ENCODE measurements at regions not wholly inside any gene's neighbourhood (a gene's known extent, or its start where the extent isn't known, plus 50 kb on each side); places are given as distances from the start of the nearest gene placed in this dataset.
"Not testable (repeated sequence)": the region's sequence is repeated elsewhere in the genome, so short reads cannot be mapped to it uniquely, and the experiment has no call there.

DNA sequence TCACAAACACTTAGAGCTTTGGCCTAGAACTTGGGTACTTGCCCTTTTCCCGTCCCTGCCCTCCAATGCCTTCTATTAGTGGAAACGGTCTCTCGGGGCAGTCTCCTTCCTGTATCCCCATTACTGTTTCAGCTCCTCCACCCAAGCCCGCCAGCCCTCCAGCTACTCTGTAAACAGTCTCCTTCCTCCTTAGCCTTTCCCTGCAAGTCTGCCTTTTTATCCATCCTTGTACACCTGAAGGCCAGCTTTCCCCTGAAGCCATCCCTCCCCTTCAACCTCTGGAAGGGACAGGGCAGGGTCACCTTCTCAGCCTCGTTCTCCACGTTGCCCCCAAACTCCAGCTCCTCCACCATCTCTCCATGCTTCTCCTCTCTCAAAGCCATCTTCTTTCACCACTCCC lies 108.1 kb upstream of the ZNF746 start:
- no peak overlapping the region for H3K4me3 ChIP-seq (replicated peaks; ENCODE audit: low read depth, low read length)
- TF ChIP-seq, protein P1, sequence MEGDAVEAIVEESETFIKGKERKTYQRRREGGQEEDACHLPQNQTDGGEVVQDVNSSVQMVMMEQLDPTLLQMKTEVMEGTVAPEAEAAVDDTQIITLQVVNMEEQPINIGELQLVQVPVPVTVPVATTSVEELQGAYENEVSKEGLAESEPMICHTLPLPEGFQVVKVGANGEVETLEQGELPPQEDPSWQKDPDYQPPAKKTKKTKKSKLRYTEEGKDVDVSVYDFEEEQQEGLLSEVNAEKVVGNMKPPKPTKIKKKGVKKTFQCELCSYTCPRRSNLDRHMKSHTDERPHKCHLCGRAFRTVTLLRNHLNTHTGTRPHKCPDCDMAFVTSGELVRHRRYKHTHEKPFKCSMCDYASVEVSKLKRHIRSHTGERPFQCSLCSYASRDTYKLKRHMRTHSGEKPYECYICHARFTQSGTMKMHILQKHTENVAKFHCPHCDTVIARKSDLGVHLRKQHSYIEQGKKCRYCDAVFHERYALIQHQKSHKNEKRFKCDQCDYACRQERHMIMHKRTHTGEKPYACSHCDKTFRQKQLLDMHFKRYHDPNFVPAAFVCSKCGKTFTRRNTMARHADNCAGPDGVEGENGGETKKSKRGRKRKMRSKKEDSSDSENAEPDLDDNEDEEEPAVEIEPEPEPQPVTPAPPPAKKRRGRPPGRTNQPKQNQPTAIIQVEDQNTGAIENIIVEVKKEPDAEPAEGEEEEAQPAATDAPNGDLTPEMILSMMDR (IDR thresholded peaks at IDR 0.05; ENCODE audit: low read length, missing control alignments), result no peak
- DNase-seq (ENCODE audit: low read depth), result no peak

DNA sequence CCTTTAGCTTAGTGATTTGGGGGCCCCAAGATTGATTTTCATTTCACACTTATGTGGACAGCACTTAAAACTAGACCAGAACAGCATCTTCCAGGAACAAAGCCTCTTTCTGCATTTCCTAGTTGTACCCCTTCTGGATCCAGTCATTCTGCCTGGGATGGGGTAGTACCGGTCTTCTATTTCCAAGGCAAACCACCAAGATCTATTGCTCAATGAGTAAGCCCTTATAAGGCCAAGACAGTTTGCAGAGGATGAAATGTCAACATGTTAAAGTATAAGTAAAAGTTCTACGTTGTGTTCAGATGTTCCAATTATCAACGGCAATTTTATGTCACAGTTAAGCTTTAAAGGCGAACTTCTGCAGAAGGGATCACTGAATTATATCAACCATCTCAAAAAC lies 106.9 kb upstream of the ZNF746 start:
- TF ChIP-seq, protein P1 (IDR thresholded peaks at IDR 0.05; ENCODE audit: low read length, missing control alignments), result no peak
- DNase-seq (ENCODE audit: low read depth), result no peak
- H3K4me3 ChIP-seq (replicated peaks; ENCODE audit: low read depth, low read length), result no peak overlapping the region

- not testable (repeated sequence) for DNase-seq (ENCODE audit: low read depth); H3K4me3 ChIP-seq (replicated peaks; ENCODE audit: low read depth, low read length)
Measured at GRCh38 chr7:149600669-149601330, 103.2 kb upstream of the ZNF746 start.

DNA sequence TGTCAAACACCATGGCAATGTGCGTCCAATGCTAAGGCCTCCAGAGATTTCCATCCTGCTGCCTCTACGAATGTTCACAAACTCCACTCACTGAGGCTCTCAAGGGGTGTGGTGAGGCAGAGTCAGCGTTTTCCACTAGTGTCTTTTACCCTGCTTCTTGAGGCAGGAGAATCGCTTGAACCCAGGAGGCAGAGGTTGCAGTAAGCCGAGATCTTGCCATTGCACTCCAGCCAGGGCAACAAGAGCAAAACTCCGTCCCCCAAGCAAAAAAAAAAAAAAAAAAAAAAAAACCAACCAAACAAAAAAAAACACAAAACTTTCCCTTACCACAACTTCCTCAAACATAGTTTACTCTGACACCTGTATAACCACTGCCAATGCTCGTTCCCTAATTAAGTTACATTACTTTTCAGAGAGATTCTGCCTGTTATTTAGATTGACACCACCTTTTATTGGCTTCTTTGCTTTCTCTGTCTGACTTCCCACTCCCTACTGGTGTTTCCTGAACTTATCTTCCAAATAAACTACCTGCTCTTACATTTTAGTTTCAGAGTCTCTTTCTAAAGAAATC lies 102.1 kb upstream of the ZNF746 start:
- DNase-seq (ENCODE audit: low read depth), result no peak
- H3K4me3 ChIP-seq (replicated peaks; ENCODE audit: low read depth, low read length), result no peak overlapping the region
- TF ChIP-seq, protein P1 (IDR thresholded peaks at IDR 0.05; ENCODE audit: low read length, missing control alignments), result no peak

- H3K4me3 ChIP-seq (replicated peaks; ENCODE audit: low read depth, low read length), result no peak overlapping the region
- DNase-seq (ENCODE audit: low read depth), result peak; percentile 53
- TF ChIP-seq, protein P1 (IDR thresholded peaks at IDR 0.05; ENCODE audit: low read length, missing control alignments), result peak; percentile 56
Measured at GRCh38 chr7:149598721-149599308, 101.2 kb upstream of the ZNF746 start.

DNA sequence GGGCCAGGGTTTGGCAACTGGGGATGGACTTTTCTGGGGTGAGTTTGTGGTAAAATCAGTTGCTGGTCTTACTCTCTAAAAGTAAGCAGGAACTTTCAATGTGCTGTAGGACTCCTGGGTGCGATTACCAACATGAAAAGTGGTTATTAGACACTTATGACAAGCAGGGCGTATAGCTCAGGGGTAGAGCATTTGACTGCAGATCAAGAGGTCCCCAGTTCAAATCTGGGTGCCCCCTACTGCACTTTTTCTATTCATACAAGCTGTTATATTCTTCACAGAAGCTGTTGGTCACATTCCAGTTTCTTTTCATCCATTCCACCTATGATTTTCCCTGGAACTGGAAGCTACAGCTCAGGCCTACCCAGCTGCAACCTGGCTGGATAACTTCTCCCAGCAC lies 100.2 kb upstream of the ZNF746 start:
- not testable (repeated sequence) for DNase-seq (ENCODE audit: low read depth); H3K4me3 ChIP-seq (replicated peaks; ENCODE audit: low read depth, low read length)

GRCh38 chr7:149595541-149595940 lies 97.9 kb upstream of the ZNF746 start:
- TF ChIP-seq, protein P1 (IDR thresholded peaks at IDR 0.05; ENCODE audit: low read length, missing control alignments), result no peak
- no peak for DNase-seq (ENCODE audit: low read depth)
- H3K4me3 ChIP-seq (replicated peaks; ENCODE audit: low read depth, low read length), result no peak overlapping the region

- TF ChIP-seq, protein P1 (IDR thresholded peaks at IDR 0.05; ENCODE audit: low read length, missing control alignments), result no peak
- no peak for DNase-seq (ENCODE audit: low read depth)
- no peak overlapping the region for H3K4me3 ChIP-seq (replicated peaks; ENCODE audit: low read depth, low read length)
Measured at GRCh38 chr7:149595078-149595477, 97.5 kb upstream of the ZNF746 start.

Measured in fibroblast of pulmonary artery (primary cell).